NCI-H2107 treated with DMSO at 0.1 percent for 48 hours (cell line): ENCODE measurements at regions not wholly inside any gene's neighbourhood (a gene's known extent, or its start where the extent isn't known, plus 50 kb on each side); places are given as distances from the start of the nearest gene placed in this dataset.
A peak's percentile ranks its signal among the peaks of the same experiment; 100 is the strongest.

ENCODE experiments used
- DNase-seq: peaks from one replicate; lab custom pipeline; 2025; ENCODE audit not compliant: unreplicated experiment; lab: John Stamatoyannopoulos, UW

GRCh38 chr5:123855609-123856008 is 343.6 kb downstream of the CSNK1G3 start:
- peak; percentile 38 for DNase-seq

GRCh38 chr5:123845356-123846100 is 333.6 kb downstream of the CSNK1G3 start:
- DNase-seq: no peak

- DNase-seq: no peak
These were observed 332.9 kb downstream of the CSNK1G3 start for GRCh38 chr5:123844873-123845272.

- no peak for DNase-seq
These were observed 323.4 kb downstream of the CSNK1G3 start for GRCh38 chr5:123835421-123835820.

GRCh38 chr5:123830575-123830974 is 318.6 kb downstream of the CSNK1G3 start:
- no peak for DNase-seq

- DNase-seq: no peak
These were observed 315.8 kb downstream of the CSNK1G3 start for GRCh38 chr5:123827811-123828210.

- DNase-seq: no peak
These were observed 307.9 kb downstream of the CSNK1G3 start for GRCh38 chr5:123819833-123820232.

GRCh38 chr5:123819386-123819785 is 307.4 kb downstream of the CSNK1G3 start:
- DNase-seq: no peak

GRCh38 chr5:123817267-123817666 is 305.3 kb downstream of the CSNK1G3 start:
- DNase-seq: no peak

- DNase-seq: no peak
These were observed 303.0 kb downstream of the CSNK1G3 start for GRCh38 chr5:123814801-123815470.

GRCh38 chr5:123813937-123814624 is 302.1 kb downstream of the CSNK1G3 start:
- peak; percentile 22 for DNase-seq

GRCh38 chr5:123813264-123813663 is 301.3 kb downstream of the CSNK1G3 start:
- no peak for DNase-seq

GRCh38 chr5:123811831-123812230 is 299.9 kb downstream of the CSNK1G3 start:
- DNase-seq: no peak

- DNase-seq: no peak
These were observed 298.9 kb downstream of the CSNK1G3 start for GRCh38 chr5:123810746-123811340.

GRCh38 chr5:123810253-123810652 is 298.3 kb downstream of the CSNK1G3 start:
- no peak for DNase-seq

- DNase-seq: peak; percentile 83
These were observed 297.7 kb downstream of the CSNK1G3 start for GRCh38 chr5:123809594-123810221.

- DNase-seq: no peak
These were observed 296.7 kb downstream of the CSNK1G3 start for GRCh38 chr5:123808461-123809380.

GRCh38 chr5:123807177-123807945 is 295.4 kb downstream of the CSNK1G3 start:
- no peak for DNase-seq

GRCh38 chr5:123806644-123807043 is 294.7 kb downstream of the CSNK1G3 start:
- DNase-seq: no peak
